ENCODE measurements at regions not wholly inside any gene's neighbourhood (a gene's known extent, or its start where the extent isn't known, plus 50 kb on each side); places are given as distances from the start of the nearest gene placed in this dataset.

GRCh38 chr2:103805746-103806145 lies 1043.9 kb downstream of the TMEM182 start:
- no peak for TF ChIP-seq Cebpa-rat (IDR thresholded peaks at IDR 0.05)
- Histone ChIP-seq H4K20me1 (no peaks in the 10 kb centered on the region), H3K36me3 (no peaks in the 10 kb centered on the region), H3K27me3 (no peaks in the 10 kb centered on the region), H3K9ac (no peak overlapping the region), H3K4me1 (no peaks in the 10 kb centered on the region), H3K9me3 (replicated peaks in 1 of 11) (no peaks in the 10 kb centered on the region), H3K27ac (no peak overlapping the region), H3K4me2 (no peak overlapping the region), H3K4me3 (no peak overlapping the region)

- no peak for TF ChIP-seq Cebpa-rat (IDR thresholded peaks at IDR 0.05)
- no peak overlapping the region for H3K4me3 ChIP-seq
- no peaks in the 10 kb centered on the region for H3K9me3 ChIP-seq (replicated peaks in 1 of 11)
- no peaks in the 10 kb centered on the region for H3K36me3 ChIP-seq
- no peak overlapping the region for H3K4me2 ChIP-seq
- no peak overlapping the region for H3K9ac ChIP-seq
- H3K27me3 ChIP-seq, result no peaks in the 10 kb centered on the region
- no peaks in the 10 kb centered on the region for H3K4me1 ChIP-seq
- H4K20me1 ChIP-seq, result no peaks in the 10 kb centered on the region
- no peak overlapping the region for H3K27ac ChIP-seq
Measured at GRCh38 chr2:103808814-103809213, 1045.1 kb upstream of the POU3F3 start.

GRCh38 chr2:103809415-103809814 lies 1044.5 kb upstream of the POU3F3 start:
- Histone ChIP-seq H3K9me3 (replicated peaks in 1 of 11) (no peaks in the 10 kb centered on the region), H3K27me3 (no peaks in the 10 kb centered on the region)
- TF ChIP-seq Cebpa-rat (IDR thresholded peaks at IDR 0.05), result no peak

GRCh38 chr2:103809941-103810441 lies 1043.9 kb upstream of the POU3F3 start:
- Histone ChIP-seq H4K20me1 (no peaks in the 10 kb centered on the region), H3K9me3 (replicated peaks in 1 of 11) (no peaks in the 10 kb centered on the region), H3K9ac (no peak overlapping the region), H3K27me3 (no peaks in the 10 kb centered on the region), H3K27ac (no peak overlapping the region), H3K4me2 (no peak overlapping the region), H3K4me1 (no peaks in the 10 kb centered on the region), H3K4me3 (no peak overlapping the region), H3K36me3 (no peaks in the 10 kb centered on the region)
- no peak for TF ChIP-seq Cebpa-rat (IDR thresholded peaks at IDR 0.05)

More at GRCh38 chr2:103809415-103809814, 1044.5 kb upstream of the POU3F3 start:
- Histone ChIP-seq H3K27ac (no peak overlapping the region), H3K4me3 (no peak overlapping the region), H3K9ac (no peak overlapping the region), H3K4me2 (no peak overlapping the region), H4K20me1 (no peaks in the 10 kb centered on the region), H3K36me3 (no peaks in the 10 kb centered on the region), H3K4me1 (no peaks in the 10 kb centered on the region)

GRCh38 chr2:103810875-103811274 lies 1043.0 kb upstream of the POU3F3 start:
- no peak overlapping the region for H3K9ac ChIP-seq
- H4K20me1 ChIP-seq, result no peaks in the 10 kb centered on the region
- H3K4me3 ChIP-seq, result no peak overlapping the region
- no peaks in the 10 kb centered on the region for H3K36me3 ChIP-seq
- no peaks in the 10 kb centered on the region for H3K27me3 ChIP-seq
- no peaks in the 10 kb centered on the region for H3K4me1 ChIP-seq
- no peak overlapping the region for H3K27ac ChIP-seq
- no peaks in the 10 kb centered on the region for H3K9me3 ChIP-seq (replicated peaks in 1 of 11)
- no peak overlapping the region for H3K4me2 ChIP-seq
- TF ChIP-seq Cebpa-rat (IDR thresholded peaks at IDR 0.05), result no peak

GRCh38 chr2:103814016-103814415 lies 1039.9 kb upstream of the POU3F3 start:
- Histone ChIP-seq H3K4me2 (no peak overlapping the region), H3K9ac (no peak overlapping the region), H3K4me3 (no peak overlapping the region), H3K4me1 (no peaks in the 10 kb centered on the region), H3K27ac (no peak overlapping the region), H3K27me3 (no peaks in the 10 kb centered on the region), H3K9me3 (replicated peaks in 1 of 11) (no peaks in the 10 kb centered on the region), H3K36me3 (no peaks in the 10 kb centered on the region), H4K20me1 (no peaks in the 10 kb centered on the region)
- no peak for TF ChIP-seq Cebpa-rat (IDR thresholded peaks at IDR 0.05)

- H3K36me3 ChIP-seq, result no peaks in the 10 kb centered on the region
- no peaks in the 10 kb centered on the region for H4K20me1 ChIP-seq
- no peaks in the 10 kb centered on the region for H3K9me3 ChIP-seq (replicated peaks in 1 of 11)
- no peak overlapping the region for H3K27ac ChIP-seq
- no peaks in the 10 kb centered on the region for H3K4me1 ChIP-seq
- no peaks in the 10 kb centered on the region for H3K27me3 ChIP-seq
- no peak for TF ChIP-seq Cebpa-rat (IDR thresholded peaks at IDR 0.05)
- no peak overlapping the region for H3K9ac ChIP-seq
- no peak overlapping the region for H3K4me3 ChIP-seq
- no peak overlapping the region for H3K4me2 ChIP-seq
Measured at GRCh38 chr2:103815731-103816130, 1038.2 kb upstream of the POU3F3 start.

- Histone ChIP-seq H3K36me3 (no peaks in the 10 kb centered on the region), H3K4me2 (no peak overlapping the region), H3K27me3 (no peaks in the 10 kb centered on the region), H3K9me3 (replicated peaks in 1 of 11) (no peaks in the 10 kb centered on the region), H3K4me1 (no peaks in the 10 kb centered on the region), H3K4me3 (no peak overlapping the region), H3K9ac (no peak overlapping the region), H4K20me1 (no peaks in the 10 kb centered on the region), H3K27ac (no peak overlapping the region)
- TF ChIP-seq Cebpa-rat (IDR thresholded peaks at IDR 0.05), result no peak
Measured at GRCh38 chr2:103817746-103818145, 1036.2 kb upstream of the POU3F3 start.

- TF ChIP-seq Cebpa-rat (IDR thresholded peaks at IDR 0.05), result no peak
- Histone ChIP-seq H3K4me3 (no peak overlapping the region), H3K4me2 (no peak overlapping the region)
Measured at GRCh38 chr2:103818176-103818575, 1035.7 kb upstream of the POU3F3 start.

GRCh38 chr2:103819599-103819998 lies 1034.3 kb upstream of the POU3F3 start:
- H3K4me3 ChIP-seq, result no peak overlapping the region
- no peaks in the 10 kb centered on the region for H3K9me3 ChIP-seq (replicated peaks in 1 of 11)
- no peak overlapping the region for H3K27ac ChIP-seq
- H3K4me1 ChIP-seq, result no peaks in the 10 kb centered on the region
- H3K9ac ChIP-seq, result no peak overlapping the region
- H3K27me3 ChIP-seq, result no peaks in the 10 kb centered on the region
- no peaks in the 10 kb centered on the region for H4K20me1 ChIP-seq
- TF ChIP-seq Cebpa-rat (IDR thresholded peaks at IDR 0.05), result no peak
- H3K36me3 ChIP-seq, result no peaks in the 10 kb centered on the region
- H3K4me2 ChIP-seq, result no peak overlapping the region

More at GRCh38 chr2:103818176-103818575, 1035.7 kb upstream of the POU3F3 start:
- no peaks in the 10 kb centered on the region for H4K20me1 ChIP-seq
- no peaks in the 10 kb centered on the region for H3K9me3 ChIP-seq (replicated peaks in 1 of 11)
- H3K27me3 ChIP-seq, result no peaks in the 10 kb centered on the region
- no peaks in the 10 kb centered on the region for H3K36me3 ChIP-seq
- H3K9ac ChIP-seq, result no peak overlapping the region
- no peaks in the 10 kb centered on the region for H3K4me1 ChIP-seq
- H3K27ac ChIP-seq, result no peak overlapping the region

Data from BLaER1 treated with 17β-estradiol and CSF1 and Interleukin-3, amounts not matched to agents 10 nM and 100 nM (cell line).